Non-pigmented ciliary epithelial cell (primary cell): ENCODE measurements at regions not wholly inside any gene's neighbourhood (a gene's known extent, or its start where the extent isn't known, plus 50 kb on each side); places are given as distances from the start of the nearest gene placed in this dataset.

Source experiments
- DNase-seq: peaks from one replicate; pipeline ENCODE4 v3.0.0-alpha.2; 2010; ENCODE audit warnings: low read depth

DNA sequence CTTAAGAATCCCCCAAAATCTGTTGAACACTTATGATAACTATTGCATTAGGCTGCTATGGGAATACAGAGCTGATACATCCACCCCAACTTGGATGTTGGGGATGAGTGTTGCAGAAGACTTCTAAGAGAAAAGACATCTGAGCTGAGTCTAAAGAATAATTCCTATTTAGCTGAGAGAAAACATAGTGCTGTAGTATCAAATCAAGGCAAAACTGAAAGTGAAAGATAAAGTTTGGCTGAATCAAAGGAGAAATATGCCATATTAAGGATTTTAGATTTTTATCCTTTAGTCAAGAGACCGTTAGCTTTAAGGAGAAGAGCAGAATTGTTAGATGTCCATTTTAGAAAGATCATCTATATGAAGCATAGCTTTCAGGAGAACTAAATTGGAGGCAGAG is 726.9 kb upstream of the PTBP2 start:
- DNase-seq = no peak

GRCh38 chr1:96002201-96002600 is 719.4 kb upstream of the PTBP2 start:
- no peak for DNase-seq

DNA sequence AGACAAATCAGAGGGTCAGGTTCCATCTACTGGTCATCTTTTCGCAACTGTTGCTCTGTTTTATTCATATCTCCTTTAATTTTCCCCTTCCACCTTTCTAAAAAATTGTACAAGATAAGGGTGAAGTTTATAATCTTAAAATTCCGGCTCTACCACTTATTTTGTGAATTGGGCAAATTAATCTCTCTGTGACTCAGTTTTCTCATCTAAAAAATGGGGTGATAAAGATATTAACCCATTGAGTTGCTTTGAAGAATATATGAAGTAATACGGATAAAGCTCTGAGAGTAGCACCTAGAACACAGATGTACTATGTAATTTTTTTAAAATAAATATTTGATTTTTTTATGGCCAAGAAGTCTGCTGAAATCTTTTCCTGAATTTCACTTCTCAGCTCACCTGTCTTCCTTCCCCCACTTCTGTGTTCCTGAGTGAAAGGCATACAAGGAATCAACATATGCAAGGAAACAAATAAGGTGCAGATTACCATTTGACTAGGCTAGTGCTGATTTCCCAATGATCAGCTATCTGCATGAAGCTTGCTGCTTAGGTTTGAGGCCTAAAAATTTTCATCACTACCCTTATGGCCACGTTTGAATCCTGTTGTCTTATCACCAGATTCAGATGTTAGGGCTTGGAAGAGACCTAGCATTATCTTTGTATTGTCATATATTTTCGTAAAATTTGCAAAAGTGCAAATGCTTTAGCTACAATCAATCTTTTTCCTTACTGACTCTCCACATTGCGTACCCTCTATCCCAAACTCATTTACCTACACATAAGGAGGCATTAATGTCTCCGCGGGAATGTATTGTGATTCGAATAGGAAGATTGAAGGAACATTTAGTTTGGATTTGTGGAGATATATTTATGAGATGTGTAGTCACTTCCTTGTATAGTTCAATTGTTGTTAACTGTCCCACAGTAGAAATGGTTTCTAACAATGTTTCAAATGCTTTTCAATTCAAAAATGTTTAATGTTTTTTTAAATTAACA is 718.3 kb upstream of the PTBP2 start:
- DNase-seq = no peak

DNA sequence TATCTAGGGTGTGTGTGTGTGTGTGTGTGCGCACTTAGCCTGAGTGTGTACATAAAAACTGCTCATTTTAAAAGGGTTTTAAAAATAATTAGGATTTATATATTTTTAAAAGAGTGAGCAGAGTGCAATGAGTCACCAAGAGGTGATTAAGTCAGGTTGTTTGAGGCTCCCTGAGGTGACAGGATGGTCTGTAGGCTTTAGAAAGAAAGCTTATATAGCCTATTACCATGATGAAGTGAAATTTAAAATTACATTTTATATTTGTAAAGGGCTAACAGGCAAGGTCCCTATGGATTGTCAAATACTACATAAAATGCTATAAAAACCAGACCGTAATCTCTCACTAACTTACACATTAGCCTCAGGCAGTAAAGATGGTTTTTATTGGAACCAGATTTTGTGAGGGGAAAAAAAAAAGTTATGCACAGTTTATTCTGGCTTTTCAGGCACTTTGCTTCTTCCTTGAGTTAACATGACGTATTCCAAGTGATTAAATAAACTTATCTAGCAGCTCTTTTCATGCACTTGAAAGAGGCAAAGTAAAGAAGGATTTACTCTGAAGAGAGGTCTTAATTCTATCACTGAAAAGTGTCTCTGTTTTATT is 711.7 kb upstream of the PTBP2 start:
- DNase-seq = no peak

DNA sequence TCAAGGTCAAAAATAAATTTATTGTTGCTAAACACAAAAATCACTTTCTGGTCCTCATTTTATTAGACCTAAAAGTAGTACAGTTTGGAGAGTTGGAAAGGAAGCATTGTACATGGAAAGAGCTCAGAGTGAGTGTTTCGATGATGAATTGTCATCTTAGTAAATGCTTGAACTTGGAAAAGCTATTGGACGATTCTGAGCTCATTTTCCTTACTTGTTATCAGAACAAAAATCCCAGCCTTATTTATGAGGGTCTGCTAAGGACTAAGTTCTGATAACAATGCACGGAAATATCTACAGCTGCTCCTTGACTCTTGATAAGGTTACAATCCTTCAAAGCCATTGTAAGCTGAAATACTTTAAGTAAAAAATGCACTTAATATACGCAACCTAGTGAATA is 710.0 kb upstream of the PTBP2 start:
- DNase-seq = no peak

DNA sequence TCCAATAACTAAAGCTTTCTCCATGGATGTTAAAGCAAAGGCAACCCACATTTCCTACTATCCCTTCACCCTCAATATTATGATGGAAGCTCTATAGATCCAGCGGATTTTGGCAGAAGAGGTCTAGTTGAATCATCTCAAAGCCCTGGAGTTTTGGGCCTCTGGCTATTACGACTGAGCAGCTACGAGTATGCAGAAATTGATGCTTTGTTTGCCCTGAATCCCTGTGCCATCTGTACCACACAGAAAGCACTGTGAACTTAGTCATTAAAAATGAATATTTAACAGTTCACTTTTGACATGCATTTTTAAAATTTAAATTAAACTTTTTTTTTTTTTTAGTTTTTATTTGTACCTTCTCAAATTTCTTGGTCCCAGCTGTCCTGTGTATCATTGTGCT is 705.4 kb upstream of the PTBP2 start:
- DNase-seq = no peak

DNA sequence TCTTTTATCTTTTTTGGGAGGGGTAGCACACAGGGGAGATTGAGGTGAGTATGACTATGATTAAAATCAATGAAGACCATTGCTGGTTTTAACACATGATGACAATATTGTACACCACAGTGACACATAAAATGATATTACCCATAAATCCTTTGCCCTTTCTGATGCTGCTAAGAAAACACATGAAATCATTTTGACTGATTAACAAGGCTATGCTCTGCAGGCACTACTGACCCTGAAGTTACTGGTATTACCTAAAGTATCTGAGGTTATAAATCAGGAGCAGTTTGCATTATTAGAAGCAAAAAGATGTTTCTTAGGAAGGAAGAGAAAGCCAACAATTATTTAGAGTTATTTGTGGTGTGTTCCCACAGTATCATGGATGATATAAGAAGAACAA is 701.2 kb upstream of the PTBP2 start:
- no peak for DNase-seq

DNA sequence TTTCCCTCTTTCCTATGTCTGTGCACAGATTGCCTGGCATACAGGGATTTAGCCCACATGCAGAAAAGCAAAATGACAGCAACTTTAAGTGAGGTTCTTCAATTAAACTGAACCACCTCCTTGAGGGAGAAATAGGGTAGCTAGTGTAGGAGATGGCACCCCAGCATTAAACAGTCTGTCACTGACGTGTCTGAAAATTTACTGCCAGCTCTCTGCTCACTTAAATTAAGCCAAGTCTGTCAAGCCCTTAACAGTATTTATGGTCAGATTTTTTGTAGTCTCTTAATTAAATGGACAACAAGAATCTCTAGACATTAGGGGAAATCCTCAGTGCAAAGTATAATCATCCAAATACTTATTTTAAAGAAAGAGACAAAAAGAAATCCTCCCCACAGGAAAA is 696.5 kb upstream of the PTBP2 start:
- DNase-seq = no peak

- DNase-seq = no peak
Measured at GRCh38 chr1:96028071-96028470, 693.5 kb upstream of the PTBP2 start.

DNA sequence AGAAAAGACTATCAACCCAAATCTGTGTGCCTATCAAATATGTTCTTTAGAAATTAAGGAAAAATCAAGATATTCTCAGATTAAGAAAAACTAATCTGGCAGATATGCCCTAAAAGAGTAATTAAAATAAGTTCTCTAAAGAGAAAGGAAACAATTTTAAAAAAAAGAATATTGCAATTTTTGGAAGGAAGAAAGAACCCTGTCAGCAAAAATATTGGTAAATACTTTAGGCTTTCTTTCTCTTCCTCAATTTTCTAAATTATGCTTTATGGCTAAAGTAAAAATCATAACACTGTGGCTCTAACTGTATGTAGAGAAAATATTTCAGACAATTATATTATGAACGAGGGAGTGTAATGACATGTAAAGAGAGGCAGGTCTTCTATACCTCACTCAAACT is 691.3 kb upstream of the PTBP2 start:
- no peak for DNase-seq

DNA sequence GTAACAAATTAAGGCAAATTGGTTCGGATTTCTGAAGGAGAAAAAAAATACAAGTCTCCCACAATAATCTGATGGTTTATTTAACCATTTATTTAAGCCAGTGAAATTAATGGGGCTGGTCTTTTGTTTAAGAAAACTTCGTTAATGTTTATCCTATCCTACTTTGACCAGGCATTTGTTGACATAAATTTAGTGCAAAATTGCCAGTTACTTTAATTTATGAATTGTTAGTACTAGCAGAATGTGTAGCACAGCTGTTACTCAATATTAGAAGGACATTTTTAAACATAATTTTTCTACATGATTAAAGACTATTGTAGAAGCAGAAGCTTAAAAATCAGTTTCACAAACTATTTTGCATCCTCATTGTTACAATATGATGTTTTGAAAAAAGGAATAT is 687.6 kb upstream of the PTBP2 start:
- DNase-seq = no peak

DNA sequence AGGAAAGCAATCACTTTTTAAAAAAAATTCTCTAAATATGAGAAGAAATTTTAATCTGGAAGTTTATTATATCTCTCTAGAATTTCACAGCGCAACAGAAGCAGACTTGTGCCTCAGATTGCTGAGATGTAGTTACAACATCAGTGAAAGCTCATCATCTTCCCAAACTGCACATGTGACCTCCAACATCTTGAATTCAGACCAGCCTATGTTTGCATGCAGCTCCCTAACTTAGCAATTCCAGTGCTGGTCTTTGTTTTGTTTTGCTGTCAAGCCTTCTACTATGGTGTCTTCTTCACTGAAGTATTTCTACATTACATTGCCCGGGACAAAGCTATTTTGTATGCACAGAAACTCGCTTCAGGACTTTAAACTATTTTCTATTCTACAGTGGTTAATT is 684.8 kb upstream of the PTBP2 start:
- DNase-seq = no peak

DNA sequence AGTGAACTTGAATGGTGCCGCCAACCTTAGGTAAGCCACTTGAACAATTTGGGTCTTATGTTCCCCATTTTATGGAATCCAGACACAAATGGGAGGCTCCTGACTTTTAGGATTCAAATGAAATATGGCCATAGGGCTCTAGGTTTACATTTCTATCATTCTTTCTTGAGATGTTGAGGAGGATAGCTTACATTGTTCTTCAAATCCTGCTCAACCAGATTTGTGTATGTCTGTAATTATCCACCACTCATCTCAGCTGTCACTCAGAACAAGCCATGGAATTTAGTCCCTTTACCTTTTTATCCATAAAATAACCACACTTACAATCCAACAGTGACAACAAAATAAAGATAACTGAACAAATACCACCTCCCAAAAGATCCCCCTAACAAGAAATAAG is 682.9 kb upstream of the PTBP2 start:
- DNase-seq = no peak

DNA sequence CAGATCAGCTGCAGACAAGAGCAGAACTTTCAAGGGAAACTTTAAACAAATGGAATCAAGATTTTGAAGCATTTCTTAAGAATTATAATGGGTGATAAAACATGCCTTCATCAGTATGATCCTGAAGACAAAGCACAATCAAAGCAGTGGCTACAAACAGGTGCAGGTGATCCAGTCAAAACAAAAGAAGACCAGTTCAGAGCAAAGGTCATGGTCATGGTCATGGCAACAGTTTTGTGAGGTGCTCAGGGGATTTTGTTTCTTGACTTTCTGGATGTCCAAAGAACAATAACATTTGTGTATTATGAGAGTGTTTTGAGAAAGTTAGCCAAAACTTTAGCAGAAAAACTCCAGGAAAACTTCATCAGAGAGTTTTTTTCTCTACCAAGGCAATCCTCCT is 681.7 kb upstream of the PTBP2 start:
- DNase-seq = no peak

- no peak for DNase-seq
Measured at GRCh38 chr1:96041470-96041869, 680.1 kb upstream of the PTBP2 start.

DNA sequence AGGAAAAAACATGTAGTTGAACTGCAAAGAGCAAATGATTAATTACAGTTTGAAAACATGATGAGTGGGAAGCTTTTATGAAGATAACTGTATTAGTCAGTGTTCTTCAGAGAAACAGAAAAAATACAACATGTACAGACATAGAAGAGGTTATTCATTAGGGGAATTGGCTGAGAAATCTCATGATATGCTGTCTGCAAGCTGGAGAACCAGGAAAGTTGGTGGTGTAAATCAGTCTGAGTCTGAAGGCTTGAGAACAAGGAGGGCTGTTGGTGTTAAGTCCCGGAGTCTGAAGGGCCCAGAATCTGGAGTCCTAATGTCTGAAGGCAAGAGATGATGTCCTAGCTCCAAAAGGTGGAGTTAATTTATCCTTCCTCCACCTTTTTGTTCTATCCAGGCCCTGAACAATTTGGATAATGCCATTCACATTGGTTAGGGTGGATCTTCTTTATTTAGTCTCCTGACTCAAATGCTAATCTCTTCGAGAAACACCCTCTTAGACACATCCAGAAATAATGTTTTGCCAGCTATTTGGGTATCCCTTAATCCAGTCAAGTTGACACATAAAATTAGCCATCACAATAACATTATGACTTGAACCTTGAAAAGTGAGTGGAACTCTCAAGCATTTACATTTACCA is 672.9 kb upstream of the PTBP2 start:
- no peak for DNase-seq

- DNase-seq = no peak
Measured at GRCh38 chr1:96049759-96050409, 671.7 kb upstream of the PTBP2 start.

GRCh38 chr1:96059276-96059675 is 662.3 kb upstream of the PTBP2 start:
- DNase-seq = no peak

DNA sequence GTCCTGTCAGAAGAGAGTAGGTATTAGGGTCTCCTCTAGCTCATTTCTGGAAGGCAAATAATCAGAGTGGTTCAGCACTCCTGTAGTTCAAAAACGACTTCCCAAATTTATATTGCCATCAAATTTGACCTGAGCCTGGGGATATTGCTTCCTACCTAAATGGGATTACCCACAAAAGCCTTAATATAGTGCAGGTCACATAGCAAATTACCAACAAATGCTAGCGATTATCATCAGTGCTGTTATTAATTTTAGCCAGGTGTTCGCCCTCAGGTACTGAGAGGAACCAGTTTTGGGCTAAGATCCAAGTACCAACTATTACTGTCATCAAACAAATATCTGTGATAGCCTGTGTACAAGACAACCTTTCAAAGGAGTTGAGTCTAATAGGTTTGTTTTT is 661.8 kb upstream of the PTBP2 start:
- DNase-seq = no peak

- DNase-seq = no peak
Measured at GRCh38 chr1:96060621-96061020, 661.0 kb upstream of the PTBP2 start.

DNA sequence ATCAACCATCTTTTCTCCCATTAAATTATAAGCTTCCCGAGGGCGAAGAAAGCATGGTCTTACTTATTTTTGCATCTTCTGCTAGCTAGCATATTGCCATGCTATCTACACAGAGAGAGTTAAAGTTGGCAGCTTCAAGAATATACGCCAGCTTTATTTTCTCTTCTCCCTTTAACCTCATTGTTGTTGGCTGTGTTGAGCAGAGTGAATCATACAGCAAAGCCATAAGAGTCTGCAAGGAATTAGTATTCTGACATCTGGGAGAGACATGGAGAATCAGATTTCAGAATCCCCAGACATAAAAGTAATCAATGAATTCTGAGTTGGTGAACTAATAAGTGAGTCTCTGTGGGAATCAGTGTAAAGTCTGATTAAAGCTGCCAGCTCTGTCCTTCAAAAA is 649.6 kb upstream of the PTBP2 start:
- no peak for DNase-seq

GRCh38 chr1:96073100-96073499 is 648.5 kb upstream of the PTBP2 start:
- DNase-seq = no peak

GRCh38 chr1:96074422-96074821 is 647.2 kb upstream of the PTBP2 start:
- no peak for DNase-seq
